ENCODE measurements at regions not wholly inside any gene's neighbourhood (a gene's known extent, or its start where the extent isn't known, plus 50 kb on each side); places are given as distances from the start of the nearest gene placed in this dataset.

GRCh38 chr13:107681600-107681999 lies 533.7 kb downstream of the LIG4 start:
- Histone ChIP-seq H2BK5ac (ENCODE audit: low read depth, low read length, poor library complexity, severe bottlenecking) (no peak overlapping the region), H3K14ac (ENCODE audit: low read length in 2 of 2) (no peak overlapping the region), H4K91ac (ENCODE audit: low read length) (no peak overlapping the region), H3K4me1 (ENCODE audit: control insufficient read depth, insufficient read depth, low read depth, low read length) (no peaks in the 10 kb centered on the region), H3K4me3 (ENCODE audit: insufficient read depth in 1 of 2, low read depth in 1 of 2, low read length in 2 of 2) (no peak overlapping the region), H2AFZ (ENCODE audit: low read depth, low read length) (no peak overlapping the region), H3K4me2 (ENCODE audit: low read length, poor library complexity, severe bottlenecking) (no peak overlapping the region), H2BK12ac (ENCODE audit: low read length in 2 of 2) (no peak overlapping the region), H2AK5ac (ENCODE audit: low read length, severe bottlenecking) (no peak overlapping the region), H3K23ac (ENCODE audit: low read length in 2 of 2) (no peak overlapping the region), H2BK120ac (ENCODE audit: low read depth, low read length) (no peak overlapping the region), H3K9me3 (ENCODE audit: control insufficient read depth, low read length) (peaks cover 3% of the 10 kb centered on the region), H2BK15ac (ENCODE audit: low read depth, poor library complexity, severe bottlenecking) (no peak overlapping the region), H3K18ac (ENCODE audit: low read depth in 1 of 2, low read length in 2 of 2) (no peak overlapping the region), H3K27me3 (ENCODE audit: control insufficient read depth in 1 of 2, insufficient read depth in 1 of 2, low read length in 2 of 2) (no peaks in the 10 kb centered on the region), H3K79me1 (replicated peaks; ENCODE audit: low read length, poor library complexity, severe bottlenecking) (peaks cover 53% of the 10 kb centered on the region), H3K4ac (ENCODE audit: low read depth in 1 of 2, low read length in 2 of 2) (no peak overlapping the region), H3K27ac (ENCODE audit: low read length, poor library complexity, severe bottlenecking) (no peak overlapping the region), H3K9ac (ENCODE audit: low read length) (no peak overlapping the region), H3K36me3 (ENCODE audit: control insufficient read depth in 1 of 2, insufficient read depth in 2 of 2, low read depth in 1 of 2, low read length in 2 of 2) (peaks cover 0 to 6% of the 10 kb centered on the region in 2 experiments), H4K8ac (ENCODE audit: low read length) (no peak overlapping the region)
- WGBS, result 58% methylated on average over 10 of the region's 10 CpGs
- DNase-seq, result peak; percentile 12

GRCh38 chr13:107680115-107680514 lies 535.2 kb downstream of the LIG4 start:
- H3K23ac ChIP-seq (ENCODE audit: low read length in 2 of 2), result no peak overlapping the region
- no peak overlapping the region for H3K4me3 ChIP-seq (ENCODE audit: insufficient read depth in 1 of 2, low read depth in 1 of 2, low read length in 2 of 2)
- no peak overlapping the region for H2AFZ ChIP-seq (ENCODE audit: low read depth, low read length)
- no peaks in the 10 kb centered on the region for H3K4me1 ChIP-seq (ENCODE audit: control insufficient read depth, insufficient read depth, low read depth, low read length)
- no peak overlapping the region for H2BK15ac ChIP-seq (ENCODE audit: low read depth, poor library complexity, severe bottlenecking)
- H3K9me3 ChIP-seq (ENCODE audit: control insufficient read depth, low read length), result no peaks in the 10 kb centered on the region
- peaks cover 52% of the 10 kb centered on the region for H3K79me1 ChIP-seq (replicated peaks; ENCODE audit: low read length, poor library complexity, severe bottlenecking)
- H2AK5ac ChIP-seq (ENCODE audit: low read length, severe bottlenecking), result no peak overlapping the region
- H3K4ac ChIP-seq (ENCODE audit: low read depth in 1 of 2, low read length in 2 of 2), result no peak overlapping the region
- H2BK120ac ChIP-seq (ENCODE audit: low read depth, low read length), result no peak overlapping the region
- no peak overlapping the region for H4K8ac ChIP-seq (ENCODE audit: low read length)
- no peak overlapping the region for H3K9ac ChIP-seq (ENCODE audit: low read length)
- 83% methylated on average over 7 of the region's 7 CpGs for WGBS
- no peak overlapping the region for H2BK12ac ChIP-seq (ENCODE audit: low read length in 2 of 2)
- H3K4me2 ChIP-seq (ENCODE audit: low read length, poor library complexity, severe bottlenecking), result no peak overlapping the region
- peaks cover 0 to 6% of the 10 kb centered on the region in 2 experiments for H3K36me3 ChIP-seq (ENCODE audit: control insufficient read depth in 1 of 2, insufficient read depth in 2 of 2, low read depth in 1 of 2, low read length in 2 of 2)
- no peak overlapping the region for H3K18ac ChIP-seq (ENCODE audit: low read depth in 1 of 2, low read length in 2 of 2)
- no peak overlapping the region for H2BK5ac ChIP-seq (ENCODE audit: low read depth, low read length, poor library complexity, severe bottlenecking)
- DNase-seq, result no peak
- peak overlapping the region; percentile 12 for H4K91ac ChIP-seq (ENCODE audit: low read length)
- H3K27me3 ChIP-seq (ENCODE audit: control insufficient read depth in 1 of 2, insufficient read depth in 1 of 2, low read length in 2 of 2), result no peaks in the 10 kb centered on the region
- H3K14ac ChIP-seq (ENCODE audit: low read length in 2 of 2), result peak overlapping the region in 1 of 2 experiments; percentile 2
- H3K27ac ChIP-seq (ENCODE audit: low read length, poor library complexity, severe bottlenecking), result no peak overlapping the region

- H2AFZ ChIP-seq (ENCODE audit: low read depth, low read length), result no peak overlapping the region
- WGBS, result 90% methylated on average over 7 of the region's 11 CpGs
- H3K79me1 ChIP-seq (replicated peaks; ENCODE audit: low read length, poor library complexity, severe bottlenecking), result peaks cover 50% of the 10 kb centered on the region
- H2BK5ac ChIP-seq (ENCODE audit: low read depth, low read length, poor library complexity, severe bottlenecking), result no peak overlapping the region
- no peak overlapping the region for H4K8ac ChIP-seq (ENCODE audit: low read length)
- H3K23ac ChIP-seq (ENCODE audit: low read length in 2 of 2), result no peak overlapping the region
- peak; percentile 6 for DNase-seq
- H3K36me3 ChIP-seq (ENCODE audit: control insufficient read depth in 1 of 2, insufficient read depth in 2 of 2, low read depth in 1 of 2, low read length in 2 of 2), result peaks cover 0 to 6% of the 10 kb centered on the region in 2 experiments
- H3K4me2 ChIP-seq (ENCODE audit: low read length, poor library complexity, severe bottlenecking), result no peak overlapping the region
- H3K27ac ChIP-seq (ENCODE audit: low read length, poor library complexity, severe bottlenecking), result no peak overlapping the region
- no peak overlapping the region for H2AK5ac ChIP-seq (ENCODE audit: low read length, severe bottlenecking)
- no peaks in the 10 kb centered on the region for H3K9me3 ChIP-seq (ENCODE audit: control insufficient read depth, low read length)
- no peak overlapping the region for H3K18ac ChIP-seq (ENCODE audit: low read depth in 1 of 2, low read length in 2 of 2)
- H3K27me3 ChIP-seq (ENCODE audit: control insufficient read depth in 1 of 2, insufficient read depth in 1 of 2, low read length in 2 of 2), result no peaks in the 10 kb centered on the region
- no peak overlapping the region for H2BK12ac ChIP-seq (ENCODE audit: low read length in 2 of 2)
- no peak overlapping the region for H2BK120ac ChIP-seq (ENCODE audit: low read depth, low read length)
- H3K4ac ChIP-seq (ENCODE audit: low read depth in 1 of 2, low read length in 2 of 2), result no peak overlapping the region
- H3K4me1 ChIP-seq (ENCODE audit: control insufficient read depth, insufficient read depth, low read depth, low read length), result no peaks in the 10 kb centered on the region
- H3K14ac ChIP-seq (ENCODE audit: low read length in 2 of 2), result no peak overlapping the region
- no peak overlapping the region for H3K9ac ChIP-seq (ENCODE audit: low read length)
- no peak overlapping the region for H2BK15ac ChIP-seq (ENCODE audit: low read depth, poor library complexity, severe bottlenecking)
- no peak overlapping the region for H4K91ac ChIP-seq (ENCODE audit: low read length)
- H3K4me3 ChIP-seq (ENCODE audit: insufficient read depth in 1 of 2, low read depth in 1 of 2, low read length in 2 of 2), result no peak overlapping the region
Observed at GRCh38 chr13:107678075-107678689, 537.2 kb downstream of the LIG4 start.

DNA sequence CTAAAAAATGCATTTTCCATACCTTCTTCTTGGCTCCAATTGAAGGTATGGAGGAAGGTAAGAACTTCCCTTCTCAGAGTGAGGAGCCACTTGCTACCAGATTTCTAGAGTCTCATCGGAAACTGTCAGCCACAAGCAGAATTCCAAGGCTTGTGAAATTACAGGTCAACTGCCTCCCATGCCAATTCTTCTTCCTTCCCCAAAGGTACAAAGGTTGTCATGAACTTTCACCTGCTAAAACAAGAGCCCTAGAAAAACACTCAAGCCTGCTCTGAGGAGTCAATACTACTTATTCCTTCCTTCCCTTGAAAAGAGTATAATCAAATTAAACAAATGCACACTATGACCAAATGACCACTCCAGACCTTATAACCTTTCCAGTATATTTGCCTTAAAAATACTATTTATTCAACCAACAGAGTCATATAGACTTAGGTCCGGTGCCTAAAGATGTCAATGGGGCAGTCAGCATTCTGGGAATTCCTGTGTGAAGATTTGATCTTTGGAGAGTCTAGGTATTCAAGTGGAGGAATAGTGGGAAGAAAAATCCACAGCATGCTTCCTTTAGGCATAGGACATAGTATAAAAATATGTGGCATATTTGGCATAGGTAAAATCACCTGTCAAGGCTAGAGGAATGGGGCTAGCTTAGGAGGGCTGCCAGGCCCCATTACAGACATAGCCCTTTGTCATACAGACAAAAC lies 539.3 kb downstream of the LIG4 start:
- no peak overlapping the region for H3K18ac ChIP-seq (ENCODE audit: low read depth in 1 of 2, low read length in 2 of 2)
- no peak for DNase-seq
- no peak overlapping the region for H3K14ac ChIP-seq (ENCODE audit: low read length in 2 of 2)
- no peak overlapping the region for H2BK5ac ChIP-seq (ENCODE audit: low read depth, low read length, poor library complexity, severe bottlenecking)
- no peaks in the 10 kb centered on the region for H3K9me3 ChIP-seq (ENCODE audit: control insufficient read depth, low read length)
- H3K79me1 ChIP-seq (replicated peaks; ENCODE audit: low read length, poor library complexity, severe bottlenecking), result peaks cover 43% of the 10 kb centered on the region
- H3K27me3 ChIP-seq (ENCODE audit: control insufficient read depth in 1 of 2, insufficient read depth in 1 of 2, low read length in 2 of 2), result no peaks in the 10 kb centered on the region
- H3K27ac ChIP-seq (ENCODE audit: low read length, poor library complexity, severe bottlenecking), result no peak overlapping the region
- 92% methylated on average over 2 of the region's 2 CpGs for WGBS
- no peak overlapping the region for H2BK12ac ChIP-seq (ENCODE audit: low read length in 2 of 2)
- no peak overlapping the region for H3K4ac ChIP-seq (ENCODE audit: low read depth in 1 of 2, low read length in 2 of 2)
- H3K36me3 ChIP-seq (ENCODE audit: control insufficient read depth in 1 of 2, insufficient read depth in 2 of 2, low read depth in 1 of 2, low read length in 2 of 2), result peaks cover 0 to 4% of the 10 kb centered on the region in 2 experiments
- H3K4me3 ChIP-seq (ENCODE audit: insufficient read depth in 1 of 2, low read depth in 1 of 2, low read length in 2 of 2), result no peak overlapping the region
- no peak overlapping the region for H2AK5ac ChIP-seq (ENCODE audit: low read length, severe bottlenecking)
- H3K23ac ChIP-seq (ENCODE audit: low read length in 2 of 2), result no peak overlapping the region
- H2BK15ac ChIP-seq (ENCODE audit: low read depth, poor library complexity, severe bottlenecking), result no peak overlapping the region
- H4K91ac ChIP-seq (ENCODE audit: low read length), result no peak overlapping the region
- H2AFZ ChIP-seq (ENCODE audit: low read depth, low read length), result no peak overlapping the region
- H4K8ac ChIP-seq (ENCODE audit: low read length), result no peak overlapping the region
- H3K9ac ChIP-seq (ENCODE audit: low read length), result no peak overlapping the region
- H2BK120ac ChIP-seq (ENCODE audit: low read depth, low read length), result no peak overlapping the region
- no peak overlapping the region for H3K4me2 ChIP-seq (ENCODE audit: low read length, poor library complexity, severe bottlenecking)
- H3K4me1 ChIP-seq (ENCODE audit: control insufficient read depth, insufficient read depth, low read depth, low read length), result no peaks in the 10 kb centered on the region

Measured in mesenchymal stem cell (in vitro differentiated cells and primary cell).